ENCODE measurements at regions not wholly inside any gene's neighbourhood (a gene's known extent, or its start where the extent isn't known, plus 50 kb on each side); places are given as distances from the start of the nearest gene placed in this dataset.

DNA sequence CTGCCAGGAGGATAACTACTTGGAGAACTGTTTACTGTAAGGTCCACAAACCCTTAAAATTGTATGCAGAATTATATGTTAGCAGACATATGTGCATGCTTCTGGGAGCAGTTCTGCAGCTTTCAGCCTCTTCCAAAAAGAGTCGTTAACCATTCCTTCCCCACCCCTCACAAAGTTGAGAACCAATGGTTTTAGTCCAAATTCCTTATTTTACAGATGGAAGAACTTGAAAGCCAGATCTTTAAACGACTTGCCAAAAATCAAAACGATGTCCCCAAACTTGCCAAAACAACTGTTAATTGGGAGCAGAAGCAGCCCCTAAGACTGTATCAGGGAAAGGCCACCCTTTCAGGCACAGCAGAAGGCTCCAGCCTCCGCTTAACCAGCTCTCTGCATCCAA lies 266.4 kb upstream of the ANKRD55 start:
- no peak for DNase-seq
- Histone ChIP-seq H2AFZ (no peak overlapping the region), H3K27me3 (ENCODE audit: insufficient read depth, low read depth) (no peaks in the 10 kb centered on the region), H3K27ac (no peak overlapping the region), H3K36me3 (ENCODE audit: low read depth) (no peaks in the 10 kb centered on the region), H3K4me3 (no peak overlapping the region), H3K9me2 (ENCODE audit: insufficient read depth) (no peaks in the 10 kb centered on the region), H3K4me1 (replicated peaks; ENCODE audit: insufficient read depth) (no peaks in the 10 kb centered on the region), H3F3A (ENCODE audit: insufficient read depth, low read depth) (no peaks in the 10 kb centered on the region), H4K20me1 (ENCODE audit: insufficient read depth) (no peaks in the 10 kb centered on the region), H3K4me2 (no peak overlapping the region), H3K9me3 (ENCODE audit: insufficient read depth, low read depth) (no peaks in the 10 kb centered on the region; the same call in 1 of the 2 replicates), H3K79me2 (ENCODE audit: low read depth) (no peaks in the 10 kb centered on the region)
- ChIA-PET CTCF (no interaction called here), POLR2A (ENCODE audit: unreplicated experiment) (no interaction called here)
- intact Hi-C loops (cut with micrococcal nuclease; ENCODE audit: unreplicated experiment), result no loop called here
- no TSS peak for BruUV-seq (replicated peaks)
- TF ChIP-seq, protein P1, sequence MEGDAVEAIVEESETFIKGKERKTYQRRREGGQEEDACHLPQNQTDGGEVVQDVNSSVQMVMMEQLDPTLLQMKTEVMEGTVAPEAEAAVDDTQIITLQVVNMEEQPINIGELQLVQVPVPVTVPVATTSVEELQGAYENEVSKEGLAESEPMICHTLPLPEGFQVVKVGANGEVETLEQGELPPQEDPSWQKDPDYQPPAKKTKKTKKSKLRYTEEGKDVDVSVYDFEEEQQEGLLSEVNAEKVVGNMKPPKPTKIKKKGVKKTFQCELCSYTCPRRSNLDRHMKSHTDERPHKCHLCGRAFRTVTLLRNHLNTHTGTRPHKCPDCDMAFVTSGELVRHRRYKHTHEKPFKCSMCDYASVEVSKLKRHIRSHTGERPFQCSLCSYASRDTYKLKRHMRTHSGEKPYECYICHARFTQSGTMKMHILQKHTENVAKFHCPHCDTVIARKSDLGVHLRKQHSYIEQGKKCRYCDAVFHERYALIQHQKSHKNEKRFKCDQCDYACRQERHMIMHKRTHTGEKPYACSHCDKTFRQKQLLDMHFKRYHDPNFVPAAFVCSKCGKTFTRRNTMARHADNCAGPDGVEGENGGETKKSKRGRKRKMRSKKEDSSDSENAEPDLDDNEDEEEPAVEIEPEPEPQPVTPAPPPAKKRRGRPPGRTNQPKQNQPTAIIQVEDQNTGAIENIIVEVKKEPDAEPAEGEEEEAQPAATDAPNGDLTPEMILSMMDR (conservative IDR thresholded peaks at IDR 0.05), result no peak

DNA sequence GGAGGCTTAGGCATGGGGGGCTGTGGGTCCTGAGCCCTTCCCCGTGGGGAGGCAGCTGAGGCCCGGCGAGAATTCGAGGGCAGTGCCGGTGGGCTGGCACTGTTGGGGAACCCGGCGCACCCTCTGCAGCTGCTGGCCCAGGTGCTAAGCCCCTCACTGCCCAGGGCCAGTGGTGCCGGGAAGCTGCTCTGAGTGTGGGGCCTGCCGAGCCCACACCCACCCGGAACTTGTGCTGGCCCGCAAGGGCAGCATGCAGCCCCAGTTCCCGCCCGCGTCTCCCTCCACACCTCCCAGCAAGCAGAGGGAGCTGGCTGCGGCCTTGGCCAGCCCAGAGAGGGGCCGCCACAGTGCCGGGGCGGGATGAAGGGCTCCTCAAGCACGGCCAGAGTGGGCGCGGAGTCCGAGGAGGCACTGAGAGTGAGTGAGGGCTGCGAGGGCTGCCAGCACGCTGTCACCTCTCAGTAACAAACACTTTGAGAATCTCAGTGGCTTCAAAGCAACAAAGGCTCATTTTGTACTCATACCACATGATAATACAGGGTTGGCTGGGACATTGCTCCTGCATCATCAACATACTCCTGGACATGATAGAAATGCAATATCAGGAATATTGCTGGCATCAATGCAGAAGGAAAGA lies 265.7 kb upstream of the ANKRD55 start:
- POLR2A ChIA-PET (ENCODE audit: unreplicated experiment), result no interaction called here
- Histone ChIP-seq H3K79me2 (ENCODE audit: low read depth) (no peaks in the 10 kb centered on the region), H3K36me3 (ENCODE audit: low read depth) (no peaks in the 10 kb centered on the region), H4K20me1 (ENCODE audit: insufficient read depth) (no peaks in the 10 kb centered on the region), H3K4me2 (no peak overlapping the region), H3K9me2 (ENCODE audit: insufficient read depth) (no peaks in the 10 kb centered on the region), H3K27ac (no peak overlapping the region), H2AFZ (no peak overlapping the region), H3K27me3 (ENCODE audit: insufficient read depth, low read depth) (no peaks in the 10 kb centered on the region), H3K9me3 (ENCODE audit: insufficient read depth, low read depth) (no peaks in the 10 kb centered on the region; the same call in 1 of the 2 replicates), H3F3A (ENCODE audit: insufficient read depth, low read depth) (no peaks in the 10 kb centered on the region), H3K4me1 (replicated peaks; ENCODE audit: insufficient read depth) (no peaks in the 10 kb centered on the region), H3K4me3 (no peak overlapping the region)
- intact Hi-C loops (cut with micrococcal nuclease; ENCODE audit: unreplicated experiment), result no loop called here
- DNase-seq, result no peak
- no TSS peak for BruUV-seq (replicated peaks)
- TF ChIP-seq, protein P1 (conservative IDR thresholded peaks at IDR 0.05), result no peak
- no peak for TF ChIP-seq EZH2 (IDR thresholded peaks at IDR 0.05; ENCODE audit: low read depth)
- CTCF ChIA-PET, result no interaction called here

DNA sequence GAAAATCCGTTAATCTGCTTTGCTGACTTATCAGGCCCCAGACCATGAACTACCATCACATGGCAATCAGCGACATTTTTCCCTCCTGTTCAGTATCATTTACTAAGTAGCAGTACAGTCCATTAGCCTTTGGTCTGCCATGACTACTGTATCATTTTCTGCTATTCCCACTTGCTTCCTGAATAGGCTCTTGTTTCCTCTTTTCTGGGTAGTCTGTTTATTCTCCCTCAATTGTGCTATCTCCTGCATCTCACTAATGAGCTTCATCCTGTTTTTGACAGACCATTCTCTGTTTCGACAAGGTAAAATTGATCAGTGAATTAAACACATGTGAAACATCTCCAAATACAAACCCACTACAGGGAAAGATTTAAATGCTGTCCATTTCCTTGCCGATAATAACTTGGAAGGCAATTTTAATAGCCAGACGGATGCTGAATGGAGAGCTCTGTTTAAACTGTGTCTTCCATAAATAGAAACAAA lies 263.5 kb upstream of the ANKRD55 start:
- ChIA-PET CTCF (interaction anchor here (0.5 kb wide), 1 partner anchor 20 kb away, joined by 3 read pairs; no protein-coding TSS in a partner anchor), POLR2A (ENCODE audit: unreplicated experiment) (no interaction called here)
- H3F3A ChIP-seq (ENCODE audit: insufficient read depth, low read depth), result peaks cover 1% of the 10 kb centered on the region; the same call in 1 of the 2 replicates
- H3K9me3 ChIP-seq (ENCODE audit: insufficient read depth, low read depth), result no peaks in the 10 kb centered on the region
- TF ChIP-seq, protein P1 (conservative IDR thresholded peaks at IDR 0.05), result no peak
- no peak for TF ChIP-seq EZH2 (IDR thresholded peaks at IDR 0.05; ENCODE audit: low read depth)
- no peaks in the 10 kb centered on the region for H4K20me1 ChIP-seq (ENCODE audit: insufficient read depth)
- no peak overlapping the region for H3K4me3 ChIP-seq
- no peak overlapping the region for H2AFZ ChIP-seq
- H3K79me2 ChIP-seq (ENCODE audit: low read depth), result no peaks in the 10 kb centered on the region
- intact Hi-C loops (cut with micrococcal nuclease; ENCODE audit: unreplicated experiment), result no loop called here
- no peaks in the 10 kb centered on the region for H3K27me3 ChIP-seq (ENCODE audit: insufficient read depth, low read depth)
- no peaks in the 10 kb centered on the region for H3K9me2 ChIP-seq (ENCODE audit: insufficient read depth)
- H3K4me2 ChIP-seq, result no peak overlapping the region
- no peaks in the 10 kb centered on the region for H3K36me3 ChIP-seq (ENCODE audit: low read depth)
- H3K27ac ChIP-seq, result no peak overlapping the region
- no peak for DNase-seq
- H3K4me1 ChIP-seq (replicated peaks; ENCODE audit: insufficient read depth), result peaks cover 7% of the 10 kb centered on the region
- BruUV-seq (replicated peaks), result no TSS peak

All from PC-9 (cell line).